ENCODE measurements at regions not wholly inside any gene's neighbourhood (a gene's known extent, or its start where the extent isn't known, plus 50 kb on each side); places are given as distances from the start of the nearest gene placed in this dataset.

GRCh38 chr21:21955204-21955603 lies 957.0 kb downstream of the NCAM2 start (continued):
- TF ChIP-seq CREB1 (IDR thresholded peaks at IDR 0.05) (no peak), RFX5 (IDR thresholded peaks at IDR 0.05; ENCODE audit: borderline replicate concordance, low read depth, low read length) (no peak)
- TF ChIP-seq, protein P1, sequence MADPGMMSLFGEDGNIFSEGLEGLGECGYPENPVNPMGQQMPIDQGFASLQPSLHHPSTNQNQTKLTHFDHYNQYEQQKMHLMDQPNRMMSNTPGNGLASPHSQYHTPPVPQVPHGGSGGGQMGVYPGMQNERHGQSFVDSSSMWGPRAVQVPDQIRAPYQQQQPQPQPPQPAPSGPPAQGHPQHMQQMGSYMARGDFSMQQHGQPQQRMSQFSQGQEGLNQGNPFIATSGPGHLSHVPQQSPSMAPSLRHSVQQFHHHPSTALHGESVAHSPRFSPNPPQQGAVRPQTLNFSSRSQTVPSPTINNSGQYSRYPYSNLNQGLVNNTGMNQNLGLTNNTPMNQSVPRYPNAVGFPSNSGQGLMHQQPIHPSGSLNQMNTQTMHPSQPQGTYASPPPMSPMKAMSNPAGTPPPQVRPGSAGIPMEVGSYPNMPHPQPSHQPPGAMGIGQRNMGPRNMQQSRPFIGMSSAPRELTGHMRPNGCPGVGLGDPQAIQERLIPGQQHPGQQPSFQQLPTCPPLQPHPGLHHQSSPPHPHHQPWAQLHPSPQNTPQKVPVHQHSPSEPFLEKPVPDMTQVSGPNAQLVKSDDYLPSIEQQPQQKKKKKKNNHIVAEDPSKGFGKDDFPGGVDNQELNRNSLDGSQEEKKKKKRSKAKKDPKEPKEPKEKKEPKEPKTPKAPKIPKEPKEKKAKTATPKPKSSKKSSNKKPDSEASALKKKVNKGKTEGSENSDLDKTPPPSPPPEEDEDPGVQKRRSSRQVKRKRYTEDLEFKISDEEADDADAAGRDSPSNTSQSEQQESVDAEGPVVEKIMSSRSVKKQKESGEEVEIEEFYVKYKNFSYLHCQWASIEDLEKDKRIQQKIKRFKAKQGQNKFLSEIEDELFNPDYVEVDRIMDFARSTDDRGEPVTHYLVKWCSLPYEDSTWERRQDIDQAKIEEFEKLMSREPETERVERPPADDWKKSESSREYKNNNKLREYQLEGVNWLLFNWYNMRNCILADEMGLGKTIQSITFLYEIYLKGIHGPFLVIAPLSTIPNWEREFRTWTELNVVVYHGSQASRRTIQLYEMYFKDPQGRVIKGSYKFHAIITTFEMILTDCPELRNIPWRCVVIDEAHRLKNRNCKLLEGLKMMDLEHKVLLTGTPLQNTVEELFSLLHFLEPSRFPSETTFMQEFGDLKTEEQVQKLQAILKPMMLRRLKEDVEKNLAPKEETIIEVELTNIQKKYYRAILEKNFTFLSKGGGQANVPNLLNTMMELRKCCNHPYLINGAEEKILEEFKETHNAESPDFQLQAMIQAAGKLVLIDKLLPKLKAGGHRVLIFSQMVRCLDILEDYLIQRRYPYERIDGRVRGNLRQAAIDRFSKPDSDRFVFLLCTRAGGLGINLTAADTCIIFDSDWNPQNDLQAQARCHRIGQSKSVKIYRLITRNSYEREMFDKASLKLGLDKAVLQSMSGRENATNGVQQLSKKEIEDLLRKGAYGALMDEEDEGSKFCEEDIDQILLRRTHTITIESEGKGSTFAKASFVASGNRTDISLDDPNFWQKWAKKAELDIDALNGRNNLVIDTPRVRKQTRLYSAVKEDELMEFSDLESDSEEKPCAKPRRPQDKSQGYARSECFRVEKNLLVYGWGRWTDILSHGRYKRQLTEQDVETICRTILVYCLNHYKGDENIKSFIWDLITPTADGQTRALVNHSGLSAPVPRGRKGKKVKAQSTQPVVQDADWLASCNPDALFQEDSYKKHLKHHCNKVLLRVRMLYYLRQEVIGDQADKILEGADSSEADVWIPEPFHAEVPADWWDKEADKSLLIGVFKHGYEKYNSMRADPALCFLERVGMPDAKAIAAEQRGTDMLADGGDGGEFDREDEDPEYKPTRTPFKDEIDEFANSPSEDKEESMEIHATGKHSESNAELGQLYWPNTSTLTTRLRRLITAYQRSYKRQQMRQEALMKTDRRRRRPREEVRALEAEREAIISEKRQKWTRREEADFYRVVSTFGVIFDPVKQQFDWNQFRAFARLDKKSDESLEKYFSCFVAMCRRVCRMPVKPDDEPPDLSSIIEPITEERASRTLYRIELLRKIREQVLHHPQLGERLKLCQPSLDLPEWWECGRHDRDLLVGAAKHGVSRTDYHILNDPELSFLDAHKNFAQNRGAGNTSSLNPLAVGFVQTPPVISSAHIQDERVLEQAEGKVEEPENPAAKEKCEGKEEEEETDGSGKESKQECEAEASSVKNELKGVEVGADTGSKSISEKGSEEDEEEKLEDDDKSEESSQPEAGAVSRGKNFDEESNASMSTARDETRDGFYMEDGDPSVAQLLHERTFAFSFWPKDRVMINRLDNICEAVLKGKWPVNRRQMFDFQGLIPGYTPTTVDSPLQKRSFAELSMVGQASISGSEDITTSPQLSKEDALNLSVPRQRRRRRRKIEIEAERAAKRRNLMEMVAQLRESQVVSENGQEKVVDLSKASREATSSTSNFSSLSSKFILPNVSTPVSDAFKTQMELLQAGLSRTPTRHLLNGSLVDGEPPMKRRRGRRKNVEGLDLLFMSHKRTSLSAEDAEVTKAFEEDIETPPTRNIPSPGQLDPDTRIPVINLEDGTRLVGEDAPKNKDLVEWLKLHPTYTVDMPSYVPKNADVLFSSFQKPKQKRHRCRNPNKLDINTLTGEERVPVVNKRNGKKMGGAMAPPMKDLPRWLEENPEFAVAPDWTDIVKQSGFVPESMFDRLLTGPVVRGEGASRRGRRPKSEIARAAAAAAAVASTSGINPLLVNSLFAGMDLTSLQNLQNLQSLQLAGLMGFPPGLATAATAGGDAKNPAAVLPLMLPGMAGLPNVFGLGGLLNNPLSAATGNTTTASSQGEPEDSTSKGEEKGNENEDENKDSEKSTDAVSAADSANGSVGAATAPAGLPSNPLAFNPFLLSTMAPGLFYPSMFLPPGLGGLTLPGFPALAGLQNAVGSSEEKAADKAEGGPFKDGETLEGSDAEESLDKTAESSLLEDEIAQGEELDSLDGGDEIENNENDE (IDR thresholded peaks at IDR 0.05; ENCODE audit: insufficient replicate concordance, low read length): no peak

All from H1 (cell line).